Skin epidermis (tissue), 12 donors: ENCODE measurements at regions not wholly inside any gene's neighbourhood (a gene's known extent, or its start where the extent isn't known, plus 50 kb on each side); places are given as distances from the start of the nearest gene placed in this dataset.

ENCODE experiments used
- H3K27ac ChIP-seq, 21 experiments: fragments of 200-600 bp; sonication (generic) in 11 of 21; one replicate each; pipeline ENCODE4 v1.5.0; 2020; ENCODE audit warnings: mild to moderate bottlenecking in 3 of 21, inconsistent platforms in 2 of 21, moderate library complexity in 2 of 21
- H3K4me3 ChIP-seq, 7 experiments: fragments of 200-600 bp; sonication (generic) in 2 of 7; one replicate each; pipeline ENCODE4 v1.5.0; 2020; ENCODE audit warnings: inconsistent platforms in 2 of 7, mild to moderate bottlenecking in 2 of 7, moderate library complexity in 1 of 7

- H3K4me3 ChIP-seq = no peak overlapping the region
- no peak overlapping the region for H3K27ac ChIP-seq
These were observed 146.2 kb downstream of the ENGASE start for GRCh38 chr17:79220713-79221291.

GRCh38 chr17:79220201-79220712, 145.6 kb downstream of the ENGASE start:
- Histone ChIP-seq H3K27ac (no peak overlapping the region), H3K4me3 (no peak overlapping the region)

GRCh38 chr17:79219208-79219935, 144.7 kb downstream of the ENGASE start:
- no peak overlapping the region for H3K4me3 ChIP-seq
- H3K27ac ChIP-seq = no peak overlapping the region

- Histone ChIP-seq H3K27ac (no peak overlapping the region), H3K4me3 (no peak overlapping the region)
These were observed 144.2 kb downstream of the ENGASE start for GRCh38 chr17:79218825-79219200.

- Histone ChIP-seq H3K4me3 (no peak overlapping the region), H3K27ac (no peak overlapping the region)
These were observed 143.7 kb downstream of the ENGASE start for GRCh38 chr17:79218175-79218824.

- Histone ChIP-seq H3K27ac (no peak overlapping the region), H3K4me3 (no peak overlapping the region)
These were observed 143.0 kb downstream of the ENGASE start for GRCh38 chr17:79217473-79218135.

GRCh38 chr17:79216826-79217225, 142.2 kb downstream of the ENGASE start:
- Histone ChIP-seq H3K27ac (no peak overlapping the region), H3K4me3 (no peak overlapping the region)

- Histone ChIP-seq H3K4me3 (no peak overlapping the region), H3K27ac (no peak overlapping the region)
These were observed 141.8 kb downstream of the ENGASE start for GRCh38 chr17:79216391-79216790.

- H3K27ac ChIP-seq = no peak overlapping the region
- H3K4me3 ChIP-seq = no peak overlapping the region
These were observed 141.0 kb downstream of the ENGASE start for GRCh38 chr17:79215631-79216030.

- Histone ChIP-seq H3K4me3 (no peak overlapping the region), H3K27ac (no peak overlapping the region)
These were observed 140.4 kb downstream of the ENGASE start for GRCh38 chr17:79214940-79215604.

- no peak overlapping the region for H3K27ac ChIP-seq
- no peak overlapping the region for H3K4me3 ChIP-seq
These were observed 139.8 kb downstream of the ENGASE start for GRCh38 chr17:79214459-79214858.

- H3K4me3 ChIP-seq = no peak overlapping the region
- H3K27ac ChIP-seq = no peak overlapping the region
These were observed 138.7 kb downstream of the ENGASE start for GRCh38 chr17:79213305-79213704.

GRCh38 chr17:79212149-79213087, 137.8 kb downstream of the ENGASE start:
- no peak overlapping the region for H3K27ac ChIP-seq

GRCh38 chr17:79211061-79211770, 136.6 kb downstream of the ENGASE start:
- no peak overlapping the region for H3K27ac ChIP-seq

More at GRCh38 chr17:79212149-79213087, 137.8 kb downstream of the ENGASE start:
- no peak overlapping the region for H3K4me3 ChIP-seq

GRCh38 chr17:79210638-79211037, 136.0 kb downstream of the ENGASE start:
- Histone ChIP-seq H3K27ac (no peak overlapping the region), H3K4me3 (no peak overlapping the region)

More at GRCh38 chr17:79211061-79211770, 136.6 kb downstream of the ENGASE start:
- no peak overlapping the region for H3K4me3 ChIP-seq

GRCh38 chr17:79207960-79208359, 133.3 kb downstream of the ENGASE start:
- no peak overlapping the region for H3K4me3 ChIP-seq
- no peak overlapping the region for H3K27ac ChIP-seq

- Histone ChIP-seq H3K4me3 (no peak overlapping the region), H3K27ac (no peak overlapping the region)
These were observed 131.1 kb downstream of the ENGASE start for GRCh38 chr17:79205688-79206205.

GRCh38 chr17:79204261-79204660, 129.6 kb downstream of the ENGASE start:
- no peak overlapping the region for H3K4me3 ChIP-seq
- H3K27ac ChIP-seq = no peak overlapping the region
